ENCODE measurements at regions not wholly inside any gene's neighbourhood (a gene's known extent, or its start where the extent isn't known, plus 50 kb on each side); places are given as distances from the start of the nearest gene placed in this dataset.
"Not testable (repeated sequence)": the region's sequence is repeated elsewhere in the genome, so short reads cannot be mapped to it uniquely, and the experiment has no call there.

DNA sequence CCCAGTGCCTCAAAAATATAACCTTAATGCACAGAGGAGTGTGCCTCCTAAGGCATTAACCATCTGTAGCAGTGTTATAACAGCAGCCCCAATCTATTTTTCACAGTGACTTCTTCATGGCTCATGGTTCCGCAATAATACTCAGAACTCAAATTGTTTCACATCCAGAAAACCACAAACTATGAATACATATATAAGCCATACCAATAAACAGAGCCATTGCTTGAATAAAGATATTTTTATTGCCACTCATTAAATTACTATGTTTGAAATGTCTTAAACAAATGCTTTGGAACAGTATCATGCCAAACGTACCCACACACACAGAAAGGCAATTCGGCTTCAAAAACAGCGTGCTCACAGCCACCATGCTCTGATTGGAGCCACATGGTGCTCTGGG lies 629.3 kb upstream of the NRP1 start:
- no peak overlapping the region for H3K4me3 ChIP-seq (ENCODE audit: low read length in 2 of 2)
- intact Hi-C loops (cut with DNase I), result no loop called here
- no peaks in the 10 kb centered on the region for H3K36me3 ChIP-seq (ENCODE audit: control insufficient read depth in 1 of 2, insufficient read depth in 2 of 2, low read length in 1 of 2)
- ATAC-seq (ENCODE audit: low FRiP score) (no peak), DNase-seq (no peak)
- H3K4me1 ChIP-seq (ENCODE audit: control insufficient read depth in 1 of 2, insufficient read depth in 2 of 2, low read length in 2 of 2), result no peaks in the 10 kb centered on the region
- H3K9me3 ChIP-seq (ENCODE audit: control insufficient read depth, low read length), result no peaks in the 10 kb centered on the region
- no peaks in the 10 kb centered on the region for H3K27me3 ChIP-seq (ENCODE audit: control insufficient read depth in 1 of 2, insufficient read depth in 2 of 2, low read length in 1 of 2)
- 87 to 89% methylated on average over 4 of the region's 4 CpGs for WGBS, 2 donors
- H3K27ac ChIP-seq (ENCODE audit: low read depth in 1 of 2, low read length in 2 of 2), result no peak overlapping the region

DNA sequence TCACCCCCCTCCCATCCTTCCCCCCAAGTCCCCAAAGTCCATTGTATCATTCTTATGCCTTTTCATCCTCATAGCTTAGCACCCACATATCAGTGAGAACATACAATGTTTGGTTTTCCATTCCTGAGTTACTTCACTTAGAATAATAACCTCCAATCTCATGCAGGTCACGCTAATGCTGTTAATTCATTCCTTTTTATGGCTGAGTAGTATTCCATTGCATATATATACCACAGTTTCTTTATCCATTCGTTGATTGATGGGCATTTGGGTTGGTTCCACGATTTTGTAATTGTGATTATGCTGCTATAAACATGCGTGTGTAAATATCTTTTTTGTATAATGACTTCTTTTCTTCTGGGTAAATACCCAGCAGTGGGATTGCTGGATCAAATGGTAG lies 621.9 kb upstream of the NRP1 start:
- H3K36me3 ChIP-seq (ENCODE audit: control insufficient read depth in 1 of 2, insufficient read depth in 2 of 2, low read length in 1 of 2); DNase-seq; intact Hi-C loops (cut with DNase I); ATAC-seq (ENCODE audit: low FRiP score); H3K9me3 ChIP-seq (ENCODE audit: control insufficient read depth, low read length); H3K27ac ChIP-seq (ENCODE audit: low read depth in 1 of 2, low read length in 2 of 2); H3K4me1 ChIP-seq (ENCODE audit: control insufficient read depth in 1 of 2, insufficient read depth in 2 of 2, low read length in 2 of 2); H3K4me3 ChIP-seq (ENCODE audit: low read length in 2 of 2); H3K27me3 ChIP-seq (ENCODE audit: control insufficient read depth in 1 of 2, insufficient read depth in 2 of 2, low read length in 1 of 2): not testable (repeated sequence)
- WGBS, 2 donors, result 90 to 92% methylated on average over 4 of the region's 4 CpGs

DNA sequence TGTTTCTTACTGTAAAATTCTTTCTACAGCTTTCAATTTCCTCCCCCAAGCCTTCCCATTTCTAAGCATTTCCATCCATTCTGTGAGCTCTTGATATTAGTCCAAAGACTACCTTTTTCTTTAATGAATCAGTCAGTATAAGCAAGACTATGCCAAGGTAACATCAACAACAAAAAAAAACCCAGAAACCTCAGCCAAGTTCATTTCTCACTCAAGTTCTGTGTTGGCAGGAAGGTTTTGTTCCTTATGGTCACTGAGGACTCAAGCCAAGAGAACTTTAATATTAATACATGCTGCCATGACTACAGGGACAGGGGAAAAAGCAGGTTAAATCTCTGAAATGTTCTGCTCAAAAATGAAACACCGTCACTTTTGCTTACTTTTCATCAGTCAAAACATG lies 621.2 kb upstream of the NRP1 start:
- intact Hi-C loops (cut with DNase I), result no loop called here
- Histone ChIP-seq H3K36me3 (ENCODE audit: control insufficient read depth in 1 of 2, insufficient read depth in 2 of 2, low read length in 1 of 2) (no peaks in the 10 kb centered on the region), H3K4me1 (ENCODE audit: control insufficient read depth in 1 of 2, insufficient read depth in 2 of 2, low read length in 2 of 2) (no peaks in the 10 kb centered on the region), H3K4me3 (ENCODE audit: low read length in 2 of 2) (no peak overlapping the region), H3K27me3 (ENCODE audit: control insufficient read depth in 1 of 2, insufficient read depth in 2 of 2, low read length in 1 of 2) (no peaks in the 10 kb centered on the region), H3K9me3 (ENCODE audit: control insufficient read depth, low read length) (no peaks in the 10 kb centered on the region), H3K27ac (ENCODE audit: low read depth in 1 of 2, low read length in 2 of 2) (no peak overlapping the region)
- ATAC-seq (ENCODE audit: low FRiP score) (no peak), DNase-seq (no peak)
- 4 to 11% methylated on average over 1 of the region's 1 CpG for WGBS, 2 donors

DNA sequence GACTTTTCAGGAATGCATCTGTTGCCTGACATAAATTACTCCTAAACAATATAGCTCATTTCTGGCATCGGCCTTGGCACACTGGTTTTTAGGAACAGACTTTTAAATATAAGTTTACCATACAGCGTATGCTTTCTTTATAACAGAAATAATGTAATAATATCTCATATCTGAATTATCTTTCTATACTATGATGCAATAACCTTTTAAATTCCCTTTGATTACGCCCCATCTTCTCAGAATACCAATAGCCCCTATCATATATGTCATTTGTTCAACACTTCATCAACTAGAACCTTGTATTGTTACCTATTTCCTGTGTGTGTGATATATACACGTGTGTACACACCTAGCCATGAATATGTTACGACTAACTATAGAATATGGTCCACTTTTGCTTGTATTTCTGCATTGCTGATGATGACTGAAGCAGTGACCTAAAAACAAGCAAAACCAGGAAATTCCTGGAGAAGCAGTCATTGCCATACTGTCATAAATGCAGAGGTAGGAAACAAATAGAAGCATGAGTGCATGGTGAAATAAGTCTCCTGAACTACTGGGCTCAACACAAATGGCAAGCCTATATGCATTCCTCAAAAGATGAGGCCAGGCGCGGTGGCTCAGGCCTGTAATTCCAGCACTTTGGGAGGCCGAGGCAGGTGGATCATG lies 618.4 kb upstream of the NRP1 start:
- Histone ChIP-seq H3K27ac (ENCODE audit: low read depth in 1 of 2, low read length in 2 of 2) (no peak overlapping the region), H3K27me3 (ENCODE audit: control insufficient read depth in 1 of 2, insufficient read depth in 2 of 2, low read length in 1 of 2) (no peaks in the 10 kb centered on the region), H3K4me1 (ENCODE audit: control insufficient read depth in 1 of 2, insufficient read depth in 2 of 2, low read length in 2 of 2) (no peaks in the 10 kb centered on the region), H3K9me3 (ENCODE audit: control insufficient read depth, low read length) (no peaks in the 10 kb centered on the region), H3K36me3 (ENCODE audit: control insufficient read depth in 1 of 2, insufficient read depth in 2 of 2, low read length in 1 of 2) (no peaks in the 10 kb centered on the region), H3K4me3 (ENCODE audit: low read length in 2 of 2) (no peak overlapping the region)
- 95 to 96% methylated on average over 8 of the region's 8 CpGs for WGBS, 2 donors
- intact Hi-C loops (cut with DNase I), result no loop called here
- no peak for ATAC-seq (ENCODE audit: low FRiP score)
- DNase-seq, result no peak

DNA sequence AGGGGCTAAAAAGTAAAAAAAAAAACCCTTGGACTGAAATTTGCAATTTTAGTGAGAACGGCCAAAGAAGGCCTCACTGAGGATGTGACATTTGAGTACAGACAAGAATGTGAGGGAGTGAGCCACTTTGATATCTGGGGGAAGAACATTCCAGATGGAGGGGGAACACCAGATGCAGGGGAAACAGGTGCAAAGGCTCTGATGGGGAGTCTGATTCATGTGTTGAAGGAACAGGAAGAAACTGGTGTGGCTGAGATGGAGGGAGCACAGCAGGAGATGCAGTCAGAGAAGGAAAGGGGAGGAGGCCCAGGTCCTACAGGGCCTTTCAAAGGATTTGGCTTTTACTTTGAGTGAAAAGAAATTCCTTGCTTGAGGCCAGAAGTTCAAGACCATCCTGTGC lies 615.7 kb upstream of the NRP1 start:
- Histone ChIP-seq H3K9me3 (ENCODE audit: control insufficient read depth, low read length) (no peaks in the 10 kb centered on the region), H3K27me3 (ENCODE audit: control insufficient read depth in 1 of 2, insufficient read depth in 2 of 2, low read length in 1 of 2) (no peaks in the 10 kb centered on the region), H3K27ac (ENCODE audit: low read depth in 1 of 2, low read length in 2 of 2) (no peak overlapping the region), H3K4me1 (ENCODE audit: control insufficient read depth in 1 of 2, insufficient read depth in 2 of 2, low read length in 2 of 2) (no peaks in the 10 kb centered on the region), H3K36me3 (ENCODE audit: control insufficient read depth in 1 of 2, insufficient read depth in 2 of 2, low read length in 1 of 2) (no peaks in the 10 kb centered on the region), H3K4me3 (ENCODE audit: low read length in 2 of 2) (no peak overlapping the region)
- intact Hi-C loops (cut with DNase I), result no loop called here
- DNase-seq (no peak), ATAC-seq (ENCODE audit: low FRiP score) (no peak)
- WGBS, 2 donors, result 95 to 98% methylated on average over 1 of the region's 1 CpG

DNA sequence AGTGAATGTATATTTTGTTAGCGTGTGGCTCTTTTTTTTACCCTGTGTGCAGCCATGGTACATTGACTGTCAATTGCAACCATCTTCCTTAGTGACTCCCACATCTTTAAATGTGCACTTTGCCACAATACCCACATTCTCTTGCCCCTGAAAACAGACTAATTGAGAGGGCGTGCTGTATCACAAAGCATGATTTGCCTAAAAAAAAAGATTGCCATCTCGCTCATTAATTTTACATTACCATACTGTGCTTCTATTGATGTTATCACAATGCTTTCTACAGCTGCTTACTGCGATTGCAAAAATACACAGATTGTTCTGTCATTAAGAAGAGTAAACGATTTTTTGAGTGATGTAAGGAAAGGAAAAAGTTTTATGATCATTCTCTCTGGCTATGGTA lies 613.1 kb upstream of the NRP1 start:
- Histone ChIP-seq H3K27ac (ENCODE audit: low read depth in 1 of 2, low read length in 2 of 2) (no peak overlapping the region), H3K36me3 (ENCODE audit: control insufficient read depth in 1 of 2, insufficient read depth in 2 of 2, low read length in 1 of 2) (no peaks in the 10 kb centered on the region), H3K4me3 (ENCODE audit: low read length in 2 of 2) (no peak overlapping the region), H3K4me1 (ENCODE audit: control insufficient read depth in 1 of 2, insufficient read depth in 2 of 2, low read length in 2 of 2) (no peaks in the 10 kb centered on the region), H3K27me3 (ENCODE audit: control insufficient read depth in 1 of 2, insufficient read depth in 2 of 2, low read length in 1 of 2) (no peaks in the 10 kb centered on the region), H3K9me3 (ENCODE audit: control insufficient read depth, low read length) (no peaks in the 10 kb centered on the region)
- ATAC-seq (ENCODE audit: low FRiP score) (no peak), DNase-seq (no peak)
- intact Hi-C loops (cut with DNase I), result no loop called here
- 87 to 89% methylated on average over 5 of the region's 5 CpGs for WGBS, 2 donors

DNA sequence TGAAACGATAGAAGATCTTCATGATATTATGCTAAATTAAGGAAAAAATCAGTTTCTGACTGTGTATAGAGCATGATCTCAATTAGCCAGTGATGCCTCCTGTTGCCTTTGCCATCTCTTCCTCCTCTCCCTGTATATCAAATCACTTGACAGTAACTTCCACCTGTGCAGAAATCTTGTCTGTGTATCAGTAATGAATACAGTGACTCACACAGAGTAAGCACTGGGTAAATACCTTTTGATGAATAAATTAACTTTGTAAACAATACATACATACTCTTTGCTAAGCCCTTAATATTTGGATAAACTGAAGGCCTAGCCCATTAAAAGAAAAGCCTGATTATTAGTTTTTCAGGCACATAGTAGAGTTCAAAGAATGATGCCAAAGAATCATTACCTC lies 610.6 kb upstream of the NRP1 start:
- DNase-seq (no peak), ATAC-seq (ENCODE audit: low FRiP score) (no peak)
- H3K4me1 ChIP-seq (ENCODE audit: control insufficient read depth in 1 of 2, insufficient read depth in 2 of 2, low read length in 2 of 2), result peaks cover 0 to 4% of the 10 kb centered on the region in 2 donors
- no peaks in the 10 kb centered on the region for H3K27me3 ChIP-seq (ENCODE audit: control insufficient read depth in 1 of 2, insufficient read depth in 2 of 2, low read length in 1 of 2)
- H3K27ac ChIP-seq (ENCODE audit: low read depth in 1 of 2, low read length in 2 of 2), result no peak overlapping the region
- H3K4me3 ChIP-seq (ENCODE audit: low read length in 2 of 2), result no peak overlapping the region
- no peaks in the 10 kb centered on the region for H3K9me3 ChIP-seq (ENCODE audit: control insufficient read depth, low read length)
- intact Hi-C loops (cut with DNase I), result no loop called here
- no peaks in the 10 kb centered on the region for H3K36me3 ChIP-seq (ENCODE audit: control insufficient read depth in 1 of 2, insufficient read depth in 2 of 2, low read length in 1 of 2)
- 70 to 82% methylated on average over 1 of the region's 1 CpG for WGBS, 2 donors

DNA sequence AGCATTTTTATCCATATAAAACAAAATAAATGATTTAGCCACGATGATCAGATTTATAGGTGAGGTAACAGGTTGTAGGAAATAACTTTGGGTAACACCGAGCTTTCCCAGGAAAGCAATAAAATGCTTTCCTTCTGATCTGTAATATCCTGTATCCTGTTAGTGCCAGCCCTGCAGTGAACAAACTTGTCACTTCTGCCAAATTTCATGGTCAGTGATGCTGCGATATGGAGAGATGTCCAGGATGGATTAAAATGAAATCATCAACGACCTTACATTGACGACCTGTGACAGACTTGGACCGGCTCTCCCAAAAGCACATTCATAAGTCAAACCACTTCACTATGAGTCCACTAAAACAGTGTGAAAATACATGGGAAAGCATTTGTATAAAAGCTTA lies 608.0 kb upstream of the NRP1 start:
- no peak overlapping the region for H3K27ac ChIP-seq (ENCODE audit: low read depth in 1 of 2, low read length in 2 of 2)
- H3K27me3 ChIP-seq (ENCODE audit: control insufficient read depth in 1 of 2, insufficient read depth in 2 of 2, low read length in 1 of 2), result no peaks in the 10 kb centered on the region
- intact Hi-C loops (cut with DNase I), result no loop called here
- H3K4me3 ChIP-seq (ENCODE audit: low read length in 2 of 2), result no peak overlapping the region
- peaks cover 0 to 4% of the 10 kb centered on the region in 2 donors for H3K4me1 ChIP-seq (ENCODE audit: control insufficient read depth in 1 of 2, insufficient read depth in 2 of 2, low read length in 2 of 2)
- 87 to 88% methylated on average over 6 of the region's 6 CpGs for WGBS, 2 donors
- H3K9me3 ChIP-seq (ENCODE audit: control insufficient read depth, low read length), result no peaks in the 10 kb centered on the region
- no peak for ATAC-seq (ENCODE audit: low FRiP score)
- no peak for DNase-seq
- no peaks in the 10 kb centered on the region for H3K36me3 ChIP-seq (ENCODE audit: control insufficient read depth in 1 of 2, insufficient read depth in 2 of 2, low read length in 1 of 2)

DNA sequence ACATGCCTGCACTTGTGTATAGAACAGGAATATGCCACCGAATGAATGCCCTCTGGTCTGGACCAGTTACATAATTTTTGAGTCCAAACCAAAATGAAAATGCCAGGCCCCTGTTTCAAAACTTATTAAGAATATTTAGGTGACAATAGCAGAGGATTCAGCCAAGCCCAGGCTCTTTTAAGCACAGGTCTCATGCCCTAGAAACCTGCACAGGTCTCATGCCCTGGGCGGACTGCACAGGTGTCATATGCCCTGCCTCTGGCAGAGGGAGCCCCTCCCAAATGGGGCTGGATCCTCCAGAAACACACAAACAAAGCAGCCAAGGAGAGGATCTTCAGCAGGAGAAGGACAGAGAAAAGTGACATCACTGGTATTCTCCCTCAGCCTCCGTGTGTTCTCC lies 605.4 kb upstream of the NRP1 start:
- Histone ChIP-seq H3K27me3 (ENCODE audit: control insufficient read depth in 1 of 2, insufficient read depth in 2 of 2, low read length in 1 of 2) (no peaks in the 10 kb centered on the region), H3K27ac (ENCODE audit: low read depth in 1 of 2, low read length in 2 of 2) (no peak overlapping the region), H3K4me3 (ENCODE audit: low read length in 2 of 2) (no peak overlapping the region), H3K9me3 (ENCODE audit: control insufficient read depth, low read length) (no peaks in the 10 kb centered on the region), H3K4me1 (ENCODE audit: control insufficient read depth in 1 of 2, insufficient read depth in 2 of 2, low read length in 2 of 2) (peaks cover 0 to 4% of the 10 kb centered on the region in 2 donors), H3K36me3 (ENCODE audit: control insufficient read depth in 1 of 2, insufficient read depth in 2 of 2, low read length in 1 of 2) (no peaks in the 10 kb centered on the region)
- no peak for DNase-seq
- WGBS, 2 donors, result 86 to 90% methylated on average over 3 of the region's 3 CpGs
- intact Hi-C loops (cut with DNase I), result no loop called here
- no peak for ATAC-seq (ENCODE audit: low FRiP score)

Measured in aorta (tissue), 5 donors.